AG04450 (cell line): ENCODE measurements at regions not wholly inside any gene's neighbourhood (a gene's known extent, or its start where the extent isn't known, plus 50 kb on each side); places are given as distances from the start of the nearest gene placed in this dataset. TPM values are rescaled to one million over a fixed set of nuclear protein-coding genes. Genes with fewer than 3 reads are reported as not detected.

ENCODE experiments used
- small RNA-seq: library from RNA; depleted of rRNA; stranded (forward); fragments of <200 nt; gene quantifications from one replicate; pipeline ENCODE3, GENCODE V24; 2012; ENCODE audit warnings: low read depth; ENCODE audit not compliant: insufficient read length

Small RNAs in the stretch of these regions (small RNA-seq; reads per million reads assigned to genes)
- gene AC112187.2, result not detected
